GM12878 (cell line): ENCODE measurements at regions not wholly inside any gene's neighbourhood (a gene's known extent, or its start where the extent isn't known, plus 50 kb on each side); places are given as distances from the start of the nearest gene placed in this dataset.

Experiments
- ATAC-seq: fragments of 200-7000 bp; cut with Tn5 transposase; 3 replicates; pipeline ENCODE4 v1.9.1; 2020; ENCODE audit warnings: mild to moderate bottlenecking, moderate library complexity
- BruUV-seq: library from RNA; stranded (reverse); fragments of 400-500 nt; replicated peaks from 2 replicates; lab custom pipeline; 2021; lab: Mats Ljungman, UMichigan
- CTCF ChIA-PET: fragments of 300-600 bp; sonication (Branson Sonifier 250); formaldehyde crosslinking; extraction: SDS; loops from one replicate; lab custom pipeline; 2021; ENCODE audit warnings: inconsistent platforms; lab: Yijun Ruan, JAX
- POLR2A ChIA-PET: fragments of 350-600 bp; formaldehyde crosslinking; extraction: SDS; loops from one replicate; lab custom pipeline; 2021; ENCODE audit warnings: inconsistent platforms; lab: Charles Lee
- RAD21 ChIA-PET: fragments of 300-600 bp; sonication (Branson Sonifier 250); formaldehyde crosslinking; loops from one replicate; lab custom pipeline; 2023; ENCODE audit warnings: antibody characterized with exemption; ENCODE audit not compliant: unreplicated experiment; lab: Charles Lee
- SMC1A ChIA-PET: fragments of 300-600 bp; sonication (Branson Sonifier 250); formaldehyde crosslinking; loops from one replicate; lab custom pipeline; 2023; ENCODE audit not compliant: unreplicated experiment, uncharacterized antibody; lab: Charles Lee
- DNase-seq: peaks from one replicate; pipeline ENCODE4 v3.0.0-alpha.2; 2011; ENCODE audit warnings: low read depth, low spot score
- FAIRE-seq: peaks from 3 replicates; lab custom pipeline; 2011; peaks lifted over from hg19 to GRCh38; lab: Jason Lieb, UNC
- H2AFZ ChIP-seq: 2 replicates; pipeline ENCODE4 v1.6.0; 2011; ENCODE audit warnings: low read depth, low read length, control low read depth; ENCODE audit not compliant: control insufficient read depth
- H3K27ac ChIP-seq: 2 replicates; pipeline ENCODE4 v1.5.1; 2011; ENCODE audit warnings: control low read depth; ENCODE audit not compliant: control insufficient read depth, insufficient read depth
- H3K27me3 ChIP-seq, 2 experiments: replicated peaks in 1 of 2; 2 replicates each; pipeline versions ENCODE4 v1.6.0 to v1.6.1; 2011; ENCODE audit warnings: low read length in 1 of 2; ENCODE audit not compliant: control insufficient read depth in 2 of 2, insufficient read depth in 2 of 2
- H3K36me3 ChIP-seq, 2 experiments: 2 replicates each; pipeline ENCODE4 v1.5.1; 2011; ENCODE audit warnings: low read length in 1 of 2; ENCODE audit not compliant: control insufficient read depth in 2 of 2, insufficient read depth in 2 of 2
- H3K4me1 ChIP-seq: 2 replicates; pipeline ENCODE4 v1.6.1; 2011; ENCODE audit warnings: mild to moderate bottlenecking, low read length, moderate library complexity, mixed read lengths; ENCODE audit not compliant: control insufficient read depth, insufficient read depth
- H3K4me2 ChIP-seq: 2 replicates; pipeline ENCODE4 v1.6.0; 2011; ENCODE audit warnings: control low read depth; ENCODE audit not compliant: control insufficient read depth, insufficient read depth
- H3K4me3 ChIP-seq: fragments of 200-600 bp; sonication (generic); 2 replicates; pipeline ENCODE4 v1.5.1; 2016
- H3K79me2 ChIP-seq: 2 replicates; pipeline ENCODE4 v1.6.0; 2011; ENCODE audit warnings: low read length; ENCODE audit not compliant: control insufficient read depth, insufficient read depth
- H3K9ac ChIP-seq: 2 replicates; pipeline ENCODE4 v1.8.0; 2011; ENCODE audit warnings: low read length, control low read depth, mixed read lengths; ENCODE audit not compliant: control insufficient read depth, insufficient read depth
- H3K9me3 ChIP-seq: replicated peaks from 3 replicates; pipeline ENCODE4 v1.5.1; 2011; ENCODE audit warnings: mild to moderate bottlenecking, low read length; ENCODE audit not compliant: control insufficient read depth, insufficient read depth
- H4K20me1 ChIP-seq: 2 replicates; pipeline ENCODE4 v1.6.0; 2011; ENCODE audit not compliant: control insufficient read depth, insufficient read depth
- BHLHE40 ChIP-seq, 2 experiments: fragments of 450-650 bp in 1 of 2; IDR thresholded peaks; 2 replicates each; pipeline ENCODE4 v1.6.1; 2011 to 2017; ENCODE audit warnings: low read depth in 2 of 2, borderline replicate concordance in 1 of 2, improper control_type of control experiment in 1 of 2, low read length in 1 of 2, mild to moderate bottlenecking in 1 of 2
- CBX3 ChIP-seq: fragments of 200-600 bp; sonication (generic); IDR thresholded peaks from 2 replicates; pipeline ENCODE4 v1.6.1; 2016; ENCODE audit warnings: low read depth, borderline replicate concordance
- FOXM1 ChIP-seq: IDR thresholded peaks from 2 replicates; pipeline ENCODE4 v1.6.1; 2012; ENCODE audit warnings: low read depth, mild to moderate bottlenecking, inconsistent platforms, low read length, moderate library complexity
- IKZF1 ChIP-seq: fragments of 450-650 bp; conservative IDR thresholded peaks from 2 replicates; pipeline ENCODE4 v1.6.1; 2017; ENCODE audit warnings: antibody characterized with exemption, mild to moderate bottlenecking
- MYB ChIP-seq: fragments of 150-350 bp; IDR thresholded peaks from 2 replicates; pipeline ENCODE4 v1.6.1; 2014; ENCODE audit warnings: mild to moderate bottlenecking, low read depth, low read length, borderline replicate concordance
- MYC ChIP-seq: IDR thresholded peaks from 2 replicates; pipeline ENCODE4 v1.6.1; 2011; ENCODE audit warnings: mild to moderate bottlenecking, low read length, moderate library complexity, inconsistent platforms; ENCODE audit not compliant: insufficient read depth, insufficient replicate concordance, insufficient read length, severe bottlenecking
- RBBP5 ChIP-seq: fragments of 200-600 bp; sonication (generic); conservative IDR thresholded peaks from 2 replicates; pipeline ENCODE4 v1.6.1; 2016
- RELA ChIP-seq: fragments of 450-650 bp; IDR thresholded peaks from 2 replicates; pipeline ENCODE4 v1.8.0; 2014; ENCODE audit warnings: borderline replicate concordance; ENCODE audit not compliant: partially characterized antibody
- RUNX3 ChIP-seq: IDR thresholded peaks from 2 replicates; pipeline ENCODE4 v1.6.1; 2012; ENCODE audit warnings: low read length, inconsistent platforms
- SIN3A ChIP-seq: IDR thresholded peaks from 2 replicates; pipeline ENCODE4 v1.6.1; 2012; ENCODE audit warnings: low read depth, low read length, improper control_type of control experiment
- STAT1 ChIP-seq: fragments of 450-650 bp; conservative IDR thresholded peaks from 2 replicates; pipeline ENCODE4 v1.6.1; 2014; ENCODE audit warnings: antibody characterized with exemption, mild to moderate bottlenecking
- ZNF24 ChIP-seq: fragments of 450-650 bp; IDR thresholded peaks from 2 replicates; pipeline ENCODE4 v1.6.1; 2017; ENCODE audit warnings: antibody characterized with exemption, mild to moderate bottlenecking
- ZNF622 ChIP-seq: fragments of 450-650 bp; IDR thresholded peaks from 2 replicates; pipeline ENCODE4 v1.6.1; 2017; ENCODE audit warnings: mild to moderate bottlenecking, inconsistent platforms
- WGBS: methylation state at CpG from one replicate; pipeline ENCODE4 v1.1.6; 2016; ENCODE audit warnings: low lambda C conversion rate; ENCODE audit not compliant: insufficient replicate concordance, insufficient coverage; ENCODE audit errors: missing lambda C conversion rate; 5-methylcytosine and 5-hydroxymethylcytosine counted together
- in situ Hi-C: fragments of 300-500 bp; cut with MboI; formaldehyde crosslinking; loops from 9 replicates; pipeline ENCODE4 v1.14.3; 2018; ENCODE audit warnings: mixed read lengths
- intact Hi-C: fragments of 100-400 bp; cut with micrococcal nuclease; formaldehyde crosslinking; loops from one replicate; pipeline ENCODE4 v1.14.2; 2022; ENCODE audit not compliant: unreplicated experiment
- TF ChIP-seq, protein P1 (sequence below): fragments of 450-650 bp; IDR thresholded peaks from 2 replicates; pipeline ENCODE4 v1.6.1; 2017; ENCODE audit warnings: mild to moderate bottlenecking, moderate library complexity
- TF ChIP-seq, protein P2 (sequence below): fragments of 450-650 bp; formaldehyde crosslinking; IDR thresholded peaks from 2 replicates; pipeline ENCODE4 v1.4.0; 2022; ENCODE audit warnings: mild to moderate bottlenecking, moderate library complexity

DNA sequence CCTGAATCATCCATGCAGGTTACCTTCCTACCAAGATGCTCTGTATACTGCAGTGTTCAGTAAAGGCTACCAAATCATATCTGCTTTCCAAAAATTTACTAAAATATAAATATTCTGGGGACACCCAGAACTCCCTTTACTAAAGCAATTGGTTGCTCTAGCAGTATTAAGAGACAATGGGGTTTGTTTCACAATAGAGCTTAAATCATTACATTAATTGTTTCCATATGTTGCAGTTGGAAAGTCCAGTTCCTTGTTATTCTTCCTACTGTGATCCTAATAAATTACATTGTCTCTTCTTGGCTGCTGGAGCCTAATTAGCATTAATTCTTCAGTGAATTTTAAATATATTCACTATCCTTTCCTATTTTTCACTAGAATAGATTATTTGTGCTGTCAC, 316.0 kb upstream of the MTNR1B start (continued):
- TF ChIP-seq BHLHE40 (IDR thresholded peaks at IDR 0.05; ENCODE audit: borderline replicate concordance in 1 of 2, low read depth in 2 of 2, low read length in 1 of 2) = no peak
- TF ChIP-seq RUNX3 = no peak
- no peak for TF ChIP-seq FOXM1

DNA sequence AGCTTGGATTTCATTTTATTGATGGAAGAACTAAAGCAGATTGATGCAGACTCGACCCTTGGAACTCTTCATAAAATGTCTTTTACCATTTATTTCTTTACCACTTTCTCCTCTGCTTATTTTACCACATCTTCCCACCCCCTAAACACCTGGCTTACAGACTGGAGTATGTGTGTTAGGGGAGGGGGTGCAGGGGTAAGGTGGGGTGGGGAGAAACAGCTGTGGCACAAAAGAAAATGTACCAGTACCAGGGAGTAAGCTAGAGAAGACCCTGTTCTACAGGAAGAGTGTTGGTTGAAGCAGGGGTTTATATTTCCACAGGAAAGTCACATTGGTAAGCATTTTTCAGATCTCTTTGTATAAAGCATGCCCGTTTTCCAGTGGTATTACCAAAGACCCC, 312.7 kb upstream of the MTNR1B start:
- H4K20me1 ChIP-seq = no peaks in the 10 kb centered on the region
- WGBS = 0% methylated on average over 2 of the region's 2 CpGs
- no peaks in the 10 kb centered on the region for H3K4me1 ChIP-seq
- ChIA-PET CTCF (no interaction called here), POLR2A (no interaction called here), SMC1A (no interaction called here), RAD21 (no interaction called here)
- intact Hi-C loops = no loop called here
- H3K9ac ChIP-seq = no peak overlapping the region
- H3K27me3 ChIP-seq = no peaks in the 10 kb centered on the region; a peak in 1 of 4 replicates
- H3K27ac ChIP-seq = no peak overlapping the region
- FAIRE-seq (no peak), DNase-seq (no peak), ATAC-seq (no peak)
- no peaks in the 10 kb centered on the region for H3K79me2 ChIP-seq
- H3K4me2 ChIP-seq = no peak overlapping the region
- H3K9me3 ChIP-seq = no peaks in the 10 kb centered on the region
- BruUV-seq = no TSS peak
- H3K4me3 ChIP-seq = no peak overlapping the region
- H3K36me3 ChIP-seq = no peaks in the 10 kb centered on the region
- no peak overlapping the region for H2AFZ ChIP-seq
- in situ Hi-C loops = no loop called here
- TF ChIP-seq MYB = no peak
- no peak for TF ChIP-seq CBX3
- TF ChIP-seq, protein P1, sequence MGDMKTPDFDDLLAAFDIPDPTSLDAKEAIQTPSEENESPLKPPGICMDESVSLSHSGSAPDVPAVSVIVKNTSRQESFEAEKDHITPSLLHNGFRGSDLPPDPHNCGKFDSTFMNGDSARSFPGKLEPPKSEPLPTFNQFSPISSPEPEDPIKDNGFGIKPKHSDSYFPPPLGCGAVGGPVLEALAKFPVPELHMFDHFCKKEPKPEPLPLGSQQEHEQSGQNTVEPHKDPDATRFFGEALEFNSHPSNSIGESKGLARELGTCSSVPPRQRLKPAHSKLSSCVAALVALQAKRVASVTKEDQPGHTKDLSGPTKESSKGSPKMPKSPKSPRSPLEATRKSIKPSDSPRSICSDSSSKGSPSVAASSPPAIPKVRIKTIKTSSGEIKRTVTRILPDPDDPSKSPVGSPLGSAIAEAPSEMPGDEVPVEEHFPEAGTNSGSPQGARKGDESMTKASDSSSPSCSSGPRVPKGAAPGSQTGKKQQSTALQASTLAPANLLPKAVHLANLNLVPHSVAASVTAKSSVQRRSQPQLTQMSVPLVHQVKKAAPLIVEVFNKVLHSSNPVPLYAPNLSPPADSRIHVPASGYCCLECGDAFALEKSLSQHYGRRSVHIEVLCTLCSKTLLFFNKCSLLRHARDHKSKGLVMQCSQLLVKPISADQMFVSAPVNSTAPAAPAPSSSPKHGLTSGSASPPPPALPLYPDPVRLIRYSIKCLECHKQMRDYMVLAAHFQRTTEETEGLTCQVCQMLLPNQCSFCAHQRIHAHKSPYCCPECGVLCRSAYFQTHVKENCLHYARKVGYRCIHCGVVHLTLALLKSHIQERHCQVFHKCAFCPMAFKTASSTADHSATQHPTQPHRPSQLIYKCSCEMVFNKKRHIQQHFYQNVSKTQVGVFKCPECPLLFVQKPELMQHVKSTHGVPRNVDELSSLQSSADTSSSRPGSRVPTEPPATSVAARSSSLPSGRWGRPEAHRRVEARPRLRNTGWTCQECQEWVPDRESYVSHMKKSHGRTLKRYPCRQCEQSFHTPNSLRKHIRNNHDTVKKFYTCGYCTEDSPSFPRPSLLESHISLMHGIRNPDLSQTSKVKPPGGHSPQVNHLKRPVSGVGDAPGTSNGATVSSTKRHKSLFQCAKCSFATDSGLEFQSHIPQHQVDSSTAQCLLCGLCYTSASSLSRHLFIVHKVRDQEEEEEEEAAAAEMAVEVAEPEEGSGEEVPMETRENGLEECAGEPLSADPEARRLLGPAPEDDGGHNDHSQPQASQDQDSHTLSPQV = no peak
- TF ChIP-seq ZNF622 = no peak
- TF ChIP-seq SIN3A = no peak
- no peak for TF ChIP-seq ZNF24
- TF ChIP-seq MYC = no peak
- no peak for TF ChIP-seq RELA
- TF ChIP-seq, protein P2, sequence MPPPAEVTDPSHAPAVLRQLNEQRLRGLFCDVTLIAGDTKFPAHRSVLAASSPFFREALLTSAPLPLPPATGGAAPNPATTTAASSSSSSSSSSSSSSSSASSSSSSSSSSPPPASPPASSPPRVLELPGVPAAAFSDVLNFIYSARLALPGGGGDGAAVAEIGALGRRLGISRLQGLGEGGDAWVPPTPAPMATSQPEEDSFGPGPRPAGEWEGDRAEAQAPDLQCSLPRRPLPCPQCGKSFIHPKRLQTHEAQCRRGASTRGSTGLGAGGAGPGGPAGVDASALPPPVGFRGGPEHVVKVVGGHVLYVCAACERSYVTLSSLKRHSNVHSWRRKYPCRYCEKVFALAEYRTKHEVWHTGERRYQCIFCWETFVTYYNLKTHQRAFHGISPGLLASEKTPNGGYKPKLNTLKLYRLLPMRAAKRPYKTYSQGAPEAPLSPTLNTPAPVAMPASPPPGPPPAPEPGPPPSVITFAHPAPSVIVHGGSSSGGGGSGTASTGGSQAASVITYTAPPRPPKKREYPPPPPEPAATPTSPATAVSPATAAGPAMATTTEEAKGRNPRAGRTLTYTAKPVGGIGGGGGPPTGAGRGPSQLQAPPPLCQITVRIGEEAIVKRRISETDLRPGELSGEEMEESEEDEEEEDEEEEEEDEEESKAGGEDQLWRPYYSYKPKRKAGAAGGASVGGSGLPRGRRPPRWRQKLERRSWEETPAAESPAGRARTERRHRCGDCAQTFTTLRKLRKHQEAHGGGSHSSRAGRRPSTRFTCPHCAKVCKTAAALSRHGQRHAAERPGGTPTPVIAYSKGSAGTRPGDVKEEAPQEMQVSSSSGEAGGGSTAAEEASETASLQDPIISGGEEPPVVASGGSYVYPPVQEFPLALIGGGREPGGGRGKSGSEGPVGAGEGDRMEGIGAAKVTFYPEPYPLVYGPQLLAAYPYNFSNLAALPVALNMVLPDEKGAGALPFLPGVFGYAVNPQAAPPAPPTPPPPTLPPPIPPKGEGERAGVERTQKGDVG (CRISPR knock-in tag) = no peak
- TF ChIP-seq RBBP5 = no peak
- TF ChIP-seq IKZF1 = no peak
- TF ChIP-seq STAT1 = no peak
